Trophoblast cell (in vitro differentiated cells and primary cell): ENCODE measurements at regions not wholly inside any gene's neighbourhood (a gene's known extent, or its start where the extent isn't known, plus 50 kb on each side); places are given as distances from the start of the nearest gene placed in this dataset.

ENCODE experiments used
- DNase-seq, 2 donors: peaks; one replicate each; pipeline ENCODE4 v3.0.0-alpha.2; 2016
- H2AFZ ChIP-seq: 2 replicates; pipeline ENCODE4 v1.6.1; 2013; ENCODE audit warnings: low read length, moderate library complexity, mild to moderate bottlenecking; ENCODE audit not compliant: insufficient read depth, poor library complexity
- H2AK5ac ChIP-seq: 2 replicates; pipeline ENCODE4 v1.6.1; 2013; ENCODE audit warnings: mild to moderate bottlenecking, low read length
- H2BK120ac ChIP-seq: 2 replicates; pipeline ENCODE4 v1.6.1; 2013; ENCODE audit warnings: low read length, mild to moderate bottlenecking, moderate library complexity; ENCODE audit not compliant: insufficient read depth, poor library complexity
- H2BK12ac ChIP-seq: 2 replicates; pipeline ENCODE4 v1.6.1; 2013; ENCODE audit warnings: mild to moderate bottlenecking, low read length, moderate library complexity
- H2BK5ac ChIP-seq: 2 replicates; pipeline ENCODE4 v1.6.1; 2013; ENCODE audit warnings: low read length, low read depth, moderate library complexity, mild to moderate bottlenecking; ENCODE audit not compliant: poor library complexity
- H3K14ac ChIP-seq: 2 replicates; pipeline ENCODE4 v1.6.1; 2013; ENCODE audit warnings: mild to moderate bottlenecking, low read length
- H3K18ac ChIP-seq: 2 replicates; pipeline ENCODE4 v1.6.1; 2013; ENCODE audit warnings: mild to moderate bottlenecking, low read length
- H3K23ac ChIP-seq: 2 replicates; pipeline ENCODE4 v1.6.1; 2013; ENCODE audit warnings: low read length
- H3K27ac ChIP-seq: 2 replicates; pipeline ENCODE4 v1.5.1; 2013; ENCODE audit warnings: low read depth, mild to moderate bottlenecking, inconsistent platforms, low read length, moderate library complexity
- H3K27me3 ChIP-seq: 2 replicates; pipeline ENCODE4 v1.6.1; 2013; ENCODE audit warnings: inconsistent platforms, mild to moderate bottlenecking, low read length, moderate library complexity; ENCODE audit not compliant: insufficient read depth
- H3K36me3 ChIP-seq, 2 experiments: 1 replicate in 1 of 2; 2 replicates in 1 of 2; pipeline ENCODE4 v1.6.1; 2013; ENCODE audit warnings: low read length in 2 of 2, mild to moderate bottlenecking in 2 of 2, moderate library complexity in 1 of 2; ENCODE audit not compliant: insufficient read depth in 2 of 2, control insufficient read depth in 1 of 2
- H3K4ac ChIP-seq: 2 replicates; pipeline ENCODE4 v1.6.1; 2013; ENCODE audit warnings: low read depth, mild to moderate bottlenecking, low read length, moderate library complexity
- H3K4me1 ChIP-seq, 2 experiments: 1 replicate in 1 of 2; 2 replicates in 1 of 2; pipeline ENCODE4 v1.6.1; 2013; ENCODE audit warnings: low read length in 2 of 2, mild to moderate bottlenecking in 2 of 2, moderate library complexity in 1 of 2; ENCODE audit not compliant: insufficient read depth in 2 of 2, control insufficient read depth in 1 of 2
- H3K4me2 ChIP-seq: 2 replicates; pipeline ENCODE4 v1.6.1; 2013; ENCODE audit warnings: inconsistent platforms, mild to moderate bottlenecking, low read length, moderate library complexity
- H3K4me3 ChIP-seq: 2 replicates; pipeline ENCODE4 v1.5.1; 2013; ENCODE audit warnings: mild to moderate bottlenecking, low read depth, low read length, inconsistent platforms
- H3K79me1 ChIP-seq: one replicate; pipeline ENCODE4 v1.6.1; 2013; ENCODE audit warnings: low read length
- H3K79me2 ChIP-seq: 2 replicates; pipeline ENCODE4 v1.6.1; 2013; ENCODE audit warnings: low read length, mild to moderate bottlenecking; ENCODE audit not compliant: control insufficient read depth, insufficient read depth, poor library complexity
- H3K9ac ChIP-seq: 2 replicates; pipeline ENCODE4 v1.6.1; 2013; ENCODE audit warnings: mild to moderate bottlenecking, low read length
- H3K9me3 ChIP-seq: 2 replicates; pipeline ENCODE4 v1.6.1; 2013; ENCODE audit warnings: low read depth, mild to moderate bottlenecking, control low read depth, inconsistent platforms, low read length; ENCODE audit not compliant: insufficient read depth
- H4K12ac ChIP-seq: 2 replicates; pipeline ENCODE4 v1.6.1; 2013; ENCODE audit warnings: low read depth, mild to moderate bottlenecking, low read length, moderate library complexity
- H4K8ac ChIP-seq: 2 replicates; pipeline ENCODE4 v1.6.1; 2013; ENCODE audit warnings: low read depth, mild to moderate bottlenecking, low read length, moderate library complexity
- H4K91ac ChIP-seq: one replicate; pipeline ENCODE4 v1.6.1; 2013; ENCODE audit warnings: low read depth, mild to moderate bottlenecking, low read length, moderate library complexity
- WGBS: extraction: QIAGEN DNeasy Blood & Tissue Kit; methylation state at CpG from one replicate; pipeline ENCODE4 v1.1.7; 2013; ENCODE audit warnings: missing lambda C conversion rate; ENCODE audit not compliant: insufficient read length, insufficient coverage; ENCODE audit errors: extremely low coverage; 5-methylcytosine and 5-hydroxymethylcytosine counted together

DNA sequence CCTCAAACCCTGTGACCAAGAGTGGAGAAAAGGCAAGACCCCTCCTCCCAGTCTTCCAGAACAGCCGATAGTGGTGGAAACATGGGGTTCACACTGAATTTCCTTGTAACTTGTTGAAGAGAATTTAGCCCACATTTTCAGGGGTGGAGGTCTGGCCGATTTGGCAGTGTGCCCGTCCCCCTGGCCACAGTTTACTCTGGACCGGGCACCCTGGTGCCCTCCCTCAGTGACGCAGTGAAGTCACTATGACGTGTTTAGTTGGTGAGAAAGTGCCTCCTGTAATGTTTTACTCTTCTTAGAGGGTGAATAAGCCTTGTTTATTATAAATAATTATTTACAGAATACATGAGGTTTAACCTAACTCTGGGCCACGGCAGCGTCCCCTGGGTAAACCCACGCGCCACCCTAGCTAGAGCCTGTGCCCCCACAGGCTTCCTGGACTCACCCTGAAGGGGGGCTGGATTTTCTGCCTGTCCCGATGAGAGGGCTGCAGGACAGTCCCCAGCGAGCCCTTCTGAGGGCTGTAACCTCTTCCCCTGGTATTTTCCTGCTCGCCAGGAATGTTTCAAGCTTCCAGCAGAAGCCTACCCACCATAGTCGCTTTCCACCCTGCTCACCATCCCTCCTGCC lies 316.9 kb downstream of the SEC14L1 start:
- H3K9ac ChIP-seq, result no peak overlapping the region
- H4K91ac ChIP-seq, result peak overlapping the region; percentile 4
- H3K23ac ChIP-seq, result no peak overlapping the region
- H2BK12ac ChIP-seq, result no peak overlapping the region
- H3K9me3 ChIP-seq, result no peaks in the 10 kb centered on the region
- peak overlapping the region; percentile 23 for H3K4me2 ChIP-seq
- H3K14ac ChIP-seq, result peak overlapping the region; percentile 21
- H3K79me2 ChIP-seq, result peaks cover 52% of the 10 kb centered on the region
- H3K27ac ChIP-seq, result peak overlapping the region; percentile 63
- H3K4me3 ChIP-seq, result no peak overlapping the region
- H3K4ac ChIP-seq, result peak overlapping the region; percentile 48
- no peak overlapping the region for H2AFZ ChIP-seq
- H3K18ac ChIP-seq, result no peak overlapping the region
- DNase-seq, result no peak
- H4K8ac ChIP-seq, result no peak overlapping the region
- H4K12ac ChIP-seq, result no peak overlapping the region
- H3K27me3 ChIP-seq, result no peaks in the 10 kb centered on the region
- H2AK5ac ChIP-seq, result peak overlapping the region; percentile 18
- WGBS, result no CpG with 5 or more reads among the region's 14 CpGs
- peaks cover 2 to 6% of the 10 kb centered on the region in 2 experiments for H3K36me3 ChIP-seq
- no peak overlapping the region for H2BK120ac ChIP-seq
- peaks cover 27% of the 10 kb centered on the region for H3K79me1 ChIP-seq
- peaks cover 48 to 61% of the 10 kb centered on the region in 2 experiments for H3K4me1 ChIP-seq
- peak overlapping the region; percentile 42 for H2BK5ac ChIP-seq

DNA sequence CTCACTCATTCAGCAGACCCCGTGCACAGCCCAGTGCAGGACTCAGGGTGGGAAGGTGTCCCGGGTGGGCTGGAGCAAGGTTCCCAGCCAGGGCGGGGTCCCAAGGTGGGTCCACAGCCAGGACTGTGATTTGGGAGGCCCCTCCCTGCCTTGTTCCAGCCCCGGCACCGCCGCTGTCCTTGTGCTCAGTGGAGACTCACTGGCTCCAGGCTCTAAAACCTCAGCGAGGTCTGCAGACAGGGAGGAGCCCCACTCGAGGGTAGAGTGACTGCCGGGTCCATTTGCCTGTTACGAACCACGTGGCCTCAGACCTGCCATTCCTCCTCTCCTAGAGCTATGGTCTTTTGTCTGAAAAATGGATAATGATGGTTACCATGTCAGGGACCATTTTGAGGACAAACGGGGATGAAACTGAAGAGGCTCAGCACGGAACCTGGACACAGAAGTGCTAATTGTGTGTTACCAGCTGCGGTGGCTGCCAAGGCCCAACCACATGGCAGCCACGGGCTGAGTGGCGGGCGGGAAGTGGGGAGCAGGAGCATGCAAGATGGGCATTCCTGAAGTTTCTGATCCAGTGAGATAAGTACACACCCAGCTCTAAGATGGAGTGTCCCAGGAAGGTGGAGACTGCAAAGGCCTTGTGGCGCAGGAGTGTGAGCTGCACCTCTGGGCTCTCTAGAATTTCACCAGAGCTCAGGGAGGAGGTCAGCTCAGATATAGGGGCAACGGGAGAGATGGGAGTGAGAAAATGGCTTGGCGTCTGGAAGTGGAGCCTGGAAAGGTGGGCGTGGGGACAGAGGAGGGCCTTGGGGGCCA lies 317.6 kb downstream of the SEC14L1 start:
- Histone ChIP-seq H4K91ac (peak overlapping the region; percentile 79), H3K18ac (peak overlapping the region; percentile 76), H3K36me3 (peaks cover 2 to 7% of the 10 kb centered on the region in 2 experiments), H2AK5ac (peak overlapping the region; percentile 38), H2BK12ac (peak overlapping the region; percentile 61), H3K4me3 (no peak overlapping the region), H4K12ac (peak overlapping the region; percentile 41), H3K4me2 (peak overlapping the region; percentile 23), H3K14ac (peak overlapping the region; percentile 23), H2BK120ac (peak overlapping the region; percentile 8), H3K23ac (no peak overlapping the region), H2AFZ (peak overlapping the region; percentile 40), H3K4ac (peak overlapping the region; percentile 82), H3K27ac (peak overlapping the region; percentile 63), H3K79me1 (peaks cover 27% of the 10 kb centered on the region), H3K4me1 (peaks cover 43 to 56% of the 10 kb centered on the region in 2 experiments), H2BK5ac (peak overlapping the region; percentile 14), H4K8ac (peak overlapping the region; percentile 39), H3K9ac (no peak overlapping the region), H3K27me3 (no peaks in the 10 kb centered on the region), H3K9me3 (no peaks in the 10 kb centered on the region), H3K79me2 (peaks cover 53% of the 10 kb centered on the region)
- WGBS, result no CpG with 5 or more reads among the region's 21 CpGs
- no peak for DNase-seq

DNA sequence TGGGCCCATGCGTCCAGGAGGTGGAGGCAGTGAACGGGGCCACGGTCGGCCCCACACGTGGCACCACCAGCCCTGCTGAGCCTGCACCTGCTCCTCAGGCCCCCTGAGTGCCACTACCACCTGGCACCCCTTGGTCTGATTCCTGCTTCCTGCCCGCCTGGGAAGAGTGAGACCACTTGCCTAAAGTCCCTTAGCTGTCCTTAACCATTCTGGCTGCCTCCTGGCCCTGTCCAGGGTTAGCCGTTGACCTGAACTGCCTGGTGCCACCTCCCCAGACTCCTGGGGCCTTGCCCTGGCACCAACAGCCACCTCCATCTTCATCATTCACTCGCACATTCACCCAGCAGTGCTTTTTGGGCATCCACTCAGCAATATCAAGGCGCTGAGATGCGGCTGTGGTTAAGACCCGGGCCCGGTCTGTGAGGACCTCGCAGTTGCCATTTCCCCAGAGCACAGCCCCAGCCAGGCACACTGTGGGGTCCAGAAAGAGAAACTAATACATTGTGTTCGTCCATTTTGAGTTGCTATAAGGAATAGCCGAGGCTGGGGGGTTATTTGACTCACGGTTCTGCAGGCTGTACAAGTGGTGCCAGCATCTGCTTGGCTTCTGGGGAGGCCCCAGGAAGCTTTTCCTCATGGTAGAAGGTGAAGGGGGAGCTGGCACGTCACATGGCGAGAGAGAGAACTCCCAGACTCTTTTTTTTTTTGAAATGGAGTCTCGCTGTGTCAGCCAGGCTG lies 318.4 kb downstream of the SEC14L1 start:
- Histone ChIP-seq H3K27me3 (no peaks in the 10 kb centered on the region), H4K8ac (peak overlapping the region; percentile 39), H3K4me1 (peaks cover 36 to 49% of the 10 kb centered on the region in 2 experiments), H3K79me1 (peaks cover 22% of the 10 kb centered on the region), H4K12ac (peak overlapping the region; percentile 41), H3K9ac (no peak overlapping the region), H3K4ac (peak overlapping the region; percentile 82), H2AFZ (peak overlapping the region; percentile 40), H2BK12ac (peak overlapping the region; percentile 61), H3K27ac (no peak overlapping the region), H3K14ac (peak overlapping the region; percentile 23), H3K79me2 (peaks cover 45% of the 10 kb centered on the region), H4K91ac (peak overlapping the region; percentile 79), H3K36me3 (peaks cover 2 to 7% of the 10 kb centered on the region in 2 experiments), H2BK5ac (peak overlapping the region; percentile 14), H3K4me2 (no peak overlapping the region), H3K9me3 (no peaks in the 10 kb centered on the region), H2BK120ac (no peak overlapping the region), H2AK5ac (peak overlapping the region; percentile 38), H3K18ac (peak overlapping the region; percentile 76), H3K23ac (peak overlapping the region; percentile 1), H3K4me3 (peak overlapping the region; percentile 8)
- no peak for DNase-seq
- WGBS, result no CpG with 5 or more reads among the region's 19 CpGs

DNA sequence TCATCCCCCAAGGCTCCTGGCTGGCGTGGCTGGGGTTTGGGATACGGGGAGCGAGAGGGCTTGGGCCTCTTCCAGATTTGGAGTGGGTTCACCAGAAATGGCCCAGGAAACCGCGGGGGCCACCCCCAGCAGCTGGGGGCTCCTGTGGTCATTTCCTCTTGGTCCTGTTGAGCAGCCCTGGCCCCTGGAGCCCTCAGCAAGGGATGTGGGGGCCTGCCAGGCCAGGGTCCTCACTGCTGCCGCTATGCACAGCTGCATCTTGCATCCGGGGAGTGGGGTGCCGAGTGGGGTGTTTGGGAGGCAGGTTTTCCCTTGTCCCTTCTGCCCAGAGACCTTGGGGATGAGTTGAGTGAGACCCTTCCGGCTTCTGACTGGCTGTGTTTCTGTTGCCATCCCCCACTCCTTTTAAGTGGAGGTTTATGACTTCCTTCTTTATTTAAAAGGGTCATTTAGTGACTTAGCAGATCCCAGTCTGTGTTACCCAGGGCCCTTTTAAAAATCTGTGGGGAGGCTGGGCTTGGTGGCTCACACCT lies 319.8 kb downstream of the SEC14L1 start:
- WGBS, result no CpG with 5 or more reads among the region's 9 CpGs
- H3K27ac ChIP-seq, result peak overlapping the region; percentile 0

More for the DNA sequence above, 319.8 kb downstream of the SEC14L1 start:
- Histone ChIP-seq H3K4ac (peak overlapping the region; percentile 80), H3K9me3 (no peaks in the 10 kb centered on the region), H2BK12ac (peak overlapping the region; percentile 37), H3K9ac (no peak overlapping the region), H4K12ac (no peak overlapping the region), H2AK5ac (no peak overlapping the region), H2BK120ac (peak overlapping the region; percentile 14), H3K18ac (peak overlapping the region; percentile 79), H3K4me3 (no peak overlapping the region), H4K8ac (peak overlapping the region; percentile 8), H3K36me3 (peaks cover 0 to 7% of the 10 kb centered on the region in 2 experiments), H3K79me1 (peaks cover 14% of the 10 kb centered on the region), H3K23ac (no peak overlapping the region), H4K91ac (peak overlapping the region; percentile 69), H3K4me2 (no peak overlapping the region), H2BK5ac (peak overlapping the region; percentile 26), H3K27me3 (no peaks in the 10 kb centered on the region), H3K79me2 (peaks cover 35% of the 10 kb centered on the region), H3K14ac (peak overlapping the region; percentile 38), H3K4me1 (peaks cover 31 to 45% of the 10 kb centered on the region in 2 experiments), H2AFZ (no peak overlapping the region)
- DNase-seq, result no peak
